Central memory CD8-positive, alpha-beta T cell (primary cell): ENCODE measurements at regions not wholly inside any gene's neighbourhood (a gene's known extent, or its start where the extent isn't known, plus 50 kb on each side); places are given as distances from the start of the nearest gene placed in this dataset.
"Not testable (repeated sequence)": the region's sequence is repeated elsewhere in the genome, so short reads cannot be mapped to it uniquely, and the experiment has no call there.

Source experiments
- ATAC-seq: fragments of 150-1000 bp; cut with Tn5 transposase; replicated peaks from 2 replicates; pipeline ENCODE4 v1.10.0; 2022; ENCODE audit warnings: mild to moderate bottlenecking, moderate FRiP score, moderate number of reproducible peaks; ENCODE audit not compliant: poor library complexity, severe bottlenecking; ENCODE audit errors: extremely low read depth
- DNase-seq, 2 donors: peaks; one replicate each; pipeline ENCODE4 v3.0.0; 2021; ENCODE audit warnings: low spot score in 2 of 2
- H3K27ac Mint-ChIP-seq: one replicate; pipeline ENCODE4 v1.8.0; 2022; ENCODE audit warnings: low read depth, mild to moderate bottlenecking, moderate library complexity, mixed read lengths
- H3K27me3 Mint-ChIP-seq: one replicate; pipeline ENCODE4 v1.8.0; 2022; ENCODE audit warnings: mixed read lengths
- H3K36me3 Mint-ChIP-seq: one replicate; pipeline ENCODE4 v1.8.0; 2022; ENCODE audit warnings: mild to moderate bottlenecking, moderate library complexity, mixed read lengths; ENCODE audit not compliant: insufficient read depth
- H3K4me1 Mint-ChIP-seq: one replicate; pipeline ENCODE4 v1.8.0; 2022; ENCODE audit warnings: mixed read lengths
- H3K4me3 Mint-ChIP-seq: one replicate; pipeline ENCODE4 v1.8.0; 2022; ENCODE audit warnings: mild to moderate bottlenecking, moderate library complexity, mixed read lengths
- H3K9me3 Mint-ChIP-seq: one replicate; pipeline ENCODE4 v1.8.0; 2022; ENCODE audit warnings: mixed read lengths

GRCh38 chr2:184113696-184114403, 484.5 kb upstream of the ZNF804A start:
- ATAC-seq (no peak), DNase-seq (no peak)
- Mint-ChIP-seq H3K4me1 (no peaks in the 10 kb centered on the region), H3K27me3 (no peaks in the 10 kb centered on the region), H3K4me3 (no peak overlapping the region), H3K27ac (no peak overlapping the region), H3K36me3 (peaks cover 2% of the 10 kb centered on the region), H3K9me3 (peaks cover 24% of the 10 kb centered on the region)

- H3K4me3 Mint-ChIP-seq: no peak overlapping the region
- H3K27ac Mint-ChIP-seq: no peak overlapping the region
- peaks cover 22% of the 10 kb centered on the region for H3K9me3 Mint-ChIP-seq
- ATAC-seq (no peak), DNase-seq (no peak)
- H3K27me3 Mint-ChIP-seq: no peaks in the 10 kb centered on the region
- H3K36me3 Mint-ChIP-seq: peaks cover 2% of the 10 kb centered on the region
- no peaks in the 10 kb centered on the region for H3K4me1 Mint-ChIP-seq
Measured at GRCh38 chr2:184114439-184114838, 483.9 kb upstream of the ZNF804A start.

DNA sequence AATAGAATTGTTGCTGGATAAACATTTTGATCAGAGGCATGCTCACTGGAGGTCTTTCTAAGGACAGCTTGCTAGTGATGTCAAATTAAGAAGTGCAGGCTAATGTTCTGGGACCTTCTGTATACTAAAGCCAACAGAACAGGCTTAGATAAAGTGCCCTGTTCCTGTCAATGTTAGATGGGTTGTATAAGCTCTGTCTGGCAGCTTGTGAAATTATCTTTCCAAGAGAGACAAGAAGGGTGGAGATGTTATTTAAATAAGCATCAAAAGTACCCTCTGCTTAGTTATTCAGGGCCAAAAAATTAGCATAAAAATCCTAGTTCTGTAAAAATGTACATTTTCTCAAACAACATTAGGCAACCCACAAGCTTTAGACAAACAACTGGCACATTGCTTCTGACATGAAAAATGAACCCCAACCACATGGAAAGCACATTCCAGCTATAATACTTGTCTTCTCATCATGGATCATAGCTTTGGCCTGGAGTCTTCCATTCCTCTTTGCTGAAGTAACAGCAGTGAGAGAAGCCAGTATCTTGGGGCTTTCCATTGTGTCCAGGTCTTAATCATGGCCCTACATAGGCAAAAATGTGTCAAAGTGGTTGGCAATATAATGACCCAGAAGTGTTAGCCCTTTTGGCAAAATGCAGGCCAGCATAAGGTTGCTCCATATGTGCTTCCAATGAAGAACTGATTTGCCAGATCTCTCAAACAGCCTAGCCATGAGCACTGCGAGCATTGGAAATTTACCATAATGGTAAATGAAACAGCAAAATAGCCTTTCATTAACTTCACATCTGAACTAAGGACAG, 478.1 kb upstream of the ZNF804A start:
- Mint-ChIP-seq H3K4me1 (no peaks in the 10 kb centered on the region), H3K9me3 (peaks cover 19% of the 10 kb centered on the region), H3K36me3 (no peaks in the 10 kb centered on the region), H3K4me3 (no peak overlapping the region), H3K27me3 (no peaks in the 10 kb centered on the region), H3K27ac (no peak overlapping the region)
- DNase-seq (no peak), ATAC-seq (no peak)

DNA sequence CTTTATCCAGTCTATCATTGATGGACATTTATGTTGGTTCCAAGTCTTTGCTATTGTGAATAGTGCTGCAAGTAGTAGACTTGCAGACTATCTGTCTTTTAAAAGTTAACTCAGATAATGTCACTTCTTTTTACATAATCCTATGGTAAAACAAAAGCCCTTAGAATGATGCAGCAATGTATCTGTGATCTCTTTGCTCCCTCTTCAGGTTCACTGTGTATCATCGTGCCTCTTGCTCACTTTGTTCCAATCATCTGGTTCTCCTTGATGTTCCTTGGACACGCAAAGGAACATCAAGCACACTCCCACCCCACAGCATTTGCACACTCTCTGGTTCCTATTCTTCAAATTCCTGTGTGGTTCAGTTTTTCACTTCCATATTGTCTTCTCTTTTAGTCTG, 472.5 kb upstream of the ZNF804A start:
- Mint-ChIP-seq H3K27me3 (no peaks in the 10 kb centered on the region), H3K27ac (no peak overlapping the region), H3K4me3 (no peak overlapping the region), H3K36me3 (no peaks in the 10 kb centered on the region), H3K9me3 (peaks cover 9% of the 10 kb centered on the region), H3K4me1 (no peaks in the 10 kb centered on the region)
- DNase-seq: no peak
- no peak for ATAC-seq

DNA sequence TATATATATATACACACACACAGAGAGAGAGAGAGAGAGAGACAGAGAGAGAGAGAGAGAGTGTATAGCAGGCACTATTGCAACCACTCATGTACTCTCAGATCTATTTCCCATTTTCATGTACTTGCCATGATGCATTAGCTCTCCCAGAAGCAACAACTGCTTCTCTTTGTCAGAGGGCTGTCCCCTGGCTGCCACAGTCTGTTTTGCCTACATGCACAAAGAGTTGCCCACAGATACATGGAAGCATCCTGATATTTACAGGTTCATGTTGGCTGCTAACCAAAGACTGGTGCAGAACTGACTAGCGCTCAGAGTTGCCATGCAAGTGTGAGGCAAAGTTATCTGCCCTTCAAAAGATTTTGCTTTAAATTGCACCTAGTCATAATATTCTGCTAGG, 469.3 kb upstream of the ZNF804A start:
- no peak overlapping the region for H3K27ac Mint-ChIP-seq
- H3K9me3 Mint-ChIP-seq: peaks cover 23% of the 10 kb centered on the region

GRCh38 chr2:184137955-184138354, 460.4 kb upstream of the ZNF804A start:
- DNase-seq (no peak), ATAC-seq (no peak)
- no peaks in the 10 kb centered on the region for H3K4me1 Mint-ChIP-seq
- peaks cover 10% of the 10 kb centered on the region for H3K9me3 Mint-ChIP-seq
- no peak overlapping the region for H3K4me3 Mint-ChIP-seq
- H3K36me3 Mint-ChIP-seq: no peaks in the 10 kb centered on the region
- no peak overlapping the region for H3K27ac Mint-ChIP-seq
- H3K27me3 Mint-ChIP-seq: no peaks in the 10 kb centered on the region

More for the DNA sequence above, 469.3 kb upstream of the ZNF804A start:
- DNase-seq: no peak
- no peaks in the 10 kb centered on the region for H3K27me3 Mint-ChIP-seq
- ATAC-seq: no peak
- no peaks in the 10 kb centered on the region for H3K4me1 Mint-ChIP-seq
- H3K4me3 Mint-ChIP-seq: no peak overlapping the region
- H3K36me3 Mint-ChIP-seq: no peaks in the 10 kb centered on the region

DNA sequence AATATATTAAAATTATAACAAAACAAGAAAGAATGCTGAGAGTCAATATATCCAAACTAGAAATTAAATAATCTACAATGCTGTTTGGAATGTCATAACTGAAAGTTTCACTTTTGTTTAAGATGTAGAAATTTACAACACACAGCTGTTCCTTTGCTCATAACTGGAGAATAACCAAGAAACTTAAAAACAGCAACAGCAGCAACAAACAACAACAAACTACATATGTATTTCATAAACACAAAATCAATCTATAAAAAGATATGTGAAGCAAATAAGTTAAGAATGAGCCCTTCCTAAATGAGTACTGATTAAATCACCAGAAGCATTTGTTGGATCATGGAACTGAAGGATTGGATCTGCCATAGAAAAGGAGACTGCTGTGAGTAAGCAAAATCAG, 456.5 kb upstream of the ZNF804A start:
- Mint-ChIP-seq H3K4me3 (no peak overlapping the region), H3K27ac (no peak overlapping the region), H3K36me3 (no peaks in the 10 kb centered on the region), H3K9me3 (peaks cover 6% of the 10 kb centered on the region), H3K27me3 (no peaks in the 10 kb centered on the region), H3K4me1 (no peaks in the 10 kb centered on the region)
- no peak for DNase-seq
- no peak for ATAC-seq

GRCh38 chr2:184154438-184154837, 443.9 kb upstream of the ZNF804A start:
- Mint-ChIP-seq H3K4me3 (no peak overlapping the region), H3K9me3 (peaks cover 30% of the 10 kb centered on the region), H3K27ac (no peak overlapping the region), H3K27me3 (no peaks in the 10 kb centered on the region), H3K4me1 (no peaks in the 10 kb centered on the region), H3K36me3 (no peaks in the 10 kb centered on the region)
- no peak for ATAC-seq
- no peak for DNase-seq

DNA sequence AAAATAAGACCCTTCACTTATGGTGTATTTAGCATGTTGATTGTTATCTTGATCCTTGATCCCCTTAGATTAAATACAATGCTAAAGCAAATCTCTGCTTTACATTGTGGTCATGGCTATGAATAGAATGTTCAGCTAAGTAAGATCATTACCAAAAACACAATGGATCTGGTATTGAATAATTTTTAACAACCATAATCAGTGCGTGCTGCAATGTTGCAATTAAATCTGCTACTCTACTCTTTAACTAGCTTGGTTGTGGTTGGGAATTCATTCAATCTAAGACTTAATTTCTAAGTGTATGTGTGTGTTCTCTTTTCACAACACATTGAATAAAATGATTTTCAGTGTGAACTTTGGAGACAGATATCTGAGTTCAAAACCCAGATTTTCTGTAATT, 442.5 kb upstream of the ZNF804A start:
- peaks cover 30% of the 10 kb centered on the region for H3K9me3 Mint-ChIP-seq
- no peaks in the 10 kb centered on the region for H3K4me1 Mint-ChIP-seq
- DNase-seq: no peak
- H3K4me3 Mint-ChIP-seq: no peak overlapping the region
- no peak for ATAC-seq
- H3K27ac Mint-ChIP-seq: no peak overlapping the region
- H3K27me3 Mint-ChIP-seq: no peaks in the 10 kb centered on the region
- H3K36me3 Mint-ChIP-seq: no peaks in the 10 kb centered on the region

- DNase-seq (no peak), ATAC-seq (no peak)
- Mint-ChIP-seq H3K9me3 (peaks cover 39% of the 10 kb centered on the region), H3K36me3 (no peaks in the 10 kb centered on the region), H3K27me3 (no peaks in the 10 kb centered on the region), H3K4me3 (no peak overlapping the region), H3K4me1 (no peaks in the 10 kb centered on the region), H3K27ac (no peak overlapping the region)
Measured at GRCh38 chr2:184157141-184157540, 441.2 kb upstream of the ZNF804A start.

DNA sequence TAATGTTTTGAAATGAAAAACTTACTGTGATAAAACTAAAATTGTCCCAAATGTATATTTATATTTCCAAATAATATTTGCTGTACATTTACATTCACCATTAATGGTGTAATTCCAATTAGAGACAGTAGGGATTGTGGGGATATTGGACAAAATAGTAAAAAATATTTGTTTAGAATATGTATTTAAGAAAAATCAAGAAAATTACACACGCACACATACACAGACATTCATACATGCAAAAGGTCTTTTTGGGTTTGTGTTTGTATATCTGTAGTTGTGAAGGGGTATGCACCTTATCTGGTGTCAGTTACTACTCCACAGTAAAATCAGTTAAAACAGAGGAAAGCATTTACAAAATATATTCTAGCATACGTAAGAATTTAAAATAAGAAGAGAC, 435.9 kb upstream of the ZNF804A start:
- Mint-ChIP-seq H3K4me1 (no peaks in the 10 kb centered on the region), H3K27me3 (no peaks in the 10 kb centered on the region), H3K9me3 (peaks cover 33% of the 10 kb centered on the region), H3K36me3 (no peaks in the 10 kb centered on the region), H3K4me3 (no peak overlapping the region), H3K27ac (no peak overlapping the region)
- no peak for DNase-seq
- no peak for ATAC-seq

DNA sequence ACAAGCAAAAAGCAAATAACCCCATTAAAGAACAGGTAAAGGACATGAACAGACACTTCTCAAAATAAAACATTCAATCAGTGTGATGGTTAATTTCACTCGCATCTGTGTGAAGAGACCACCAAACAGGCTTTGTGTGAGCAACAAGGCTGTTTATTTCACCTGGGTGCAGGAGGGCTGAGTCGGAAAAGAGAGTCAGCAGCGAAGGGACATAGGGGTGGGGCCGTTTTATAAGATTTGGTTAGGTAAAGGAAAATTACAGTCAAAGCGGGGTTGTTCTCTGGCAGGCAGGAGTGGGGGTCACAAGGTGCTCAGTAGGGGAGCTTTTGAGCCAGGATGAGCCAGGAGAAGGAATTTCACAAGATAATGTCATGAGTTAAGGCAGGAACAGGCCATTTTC, 429.5 kb upstream of the ZNF804A start:
- H3K4me1 Mint-ChIP-seq, ATAC-seq, H3K27ac Mint-ChIP-seq, H3K27me3 Mint-ChIP-seq, H3K36me3 Mint-ChIP-seq, DNase-seq, H3K4me3 Mint-ChIP-seq: not testable (repeated sequence)
- H3K9me3 Mint-ChIP-seq: peaks cover 26% of the 10 kb centered on the region

- Mint-ChIP-seq H3K4me1 (no peaks in the 10 kb centered on the region), H3K36me3 (no peaks in the 10 kb centered on the region), H3K27ac (no peak overlapping the region), H3K9me3 (peaks cover 26% of the 10 kb centered on the region), H3K4me3 (no peak overlapping the region), H3K27me3 (no peaks in the 10 kb centered on the region)
- ATAC-seq (no peak), DNase-seq (no peak)
Measured at GRCh38 chr2:184169366-184169765, 429.0 kb upstream of the ZNF804A start.
